ENCODE measurements at regions not wholly inside any gene's neighbourhood (a gene's known extent, or its start where the extent isn't known, plus 50 kb on each side); places are given as distances from the start of the nearest gene placed in this dataset.
"Not testable (repeated sequence)": the region's sequence is repeated elsewhere in the genome, so short reads cannot be mapped to it uniquely, and the experiment has no call there.

DNA sequence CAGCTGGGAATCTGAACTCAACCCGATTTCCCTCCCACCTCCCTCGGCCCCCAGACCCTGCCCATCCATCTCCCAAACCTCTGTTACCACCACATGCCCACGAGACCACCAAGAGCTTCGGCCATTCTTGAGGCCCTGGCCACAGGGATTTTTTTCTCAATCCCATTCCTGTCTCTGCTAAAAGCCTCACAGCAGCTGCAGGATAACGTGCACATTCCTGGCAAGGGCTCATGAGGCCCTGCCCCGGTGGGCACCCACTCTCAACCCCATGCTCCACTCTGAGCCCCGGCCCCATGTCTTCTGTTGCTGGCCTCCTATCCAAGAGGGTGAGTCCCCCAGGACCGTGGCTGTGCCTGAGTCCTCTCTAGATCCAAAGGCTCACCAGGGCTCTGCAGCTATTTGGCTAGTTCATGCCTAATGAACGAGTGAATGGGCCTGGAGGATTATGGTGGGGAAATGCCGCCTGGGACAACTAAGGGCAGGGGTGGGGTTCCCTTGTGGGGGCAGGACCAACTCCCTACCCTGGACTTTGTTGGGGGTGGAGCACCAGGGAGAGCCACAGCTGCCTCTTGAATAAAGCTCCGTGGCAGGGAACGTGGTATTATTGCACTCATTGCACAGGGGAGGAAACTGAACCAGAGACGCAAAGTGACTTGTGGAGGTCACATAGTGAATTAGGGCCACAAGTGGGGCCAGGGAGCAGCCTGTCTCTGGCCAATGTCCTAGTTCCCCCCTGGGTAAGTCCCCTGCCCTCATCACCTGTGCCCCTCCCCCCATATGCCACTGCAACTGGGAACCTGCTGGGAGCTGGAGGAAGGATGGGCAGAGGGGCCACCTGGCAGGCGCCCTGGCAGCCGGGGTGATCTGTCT is 113.8 kb upstream of the SMURF2 start:
- in situ Hi-C loops (cut with HindIII; ENCODE audit: low pct_unique_long_range_greater_than_20kb, low sequenced_read_pairs) = no loop called here
- DNase-seq (ENCODE audit: low read depth) = no peak

DNA sequence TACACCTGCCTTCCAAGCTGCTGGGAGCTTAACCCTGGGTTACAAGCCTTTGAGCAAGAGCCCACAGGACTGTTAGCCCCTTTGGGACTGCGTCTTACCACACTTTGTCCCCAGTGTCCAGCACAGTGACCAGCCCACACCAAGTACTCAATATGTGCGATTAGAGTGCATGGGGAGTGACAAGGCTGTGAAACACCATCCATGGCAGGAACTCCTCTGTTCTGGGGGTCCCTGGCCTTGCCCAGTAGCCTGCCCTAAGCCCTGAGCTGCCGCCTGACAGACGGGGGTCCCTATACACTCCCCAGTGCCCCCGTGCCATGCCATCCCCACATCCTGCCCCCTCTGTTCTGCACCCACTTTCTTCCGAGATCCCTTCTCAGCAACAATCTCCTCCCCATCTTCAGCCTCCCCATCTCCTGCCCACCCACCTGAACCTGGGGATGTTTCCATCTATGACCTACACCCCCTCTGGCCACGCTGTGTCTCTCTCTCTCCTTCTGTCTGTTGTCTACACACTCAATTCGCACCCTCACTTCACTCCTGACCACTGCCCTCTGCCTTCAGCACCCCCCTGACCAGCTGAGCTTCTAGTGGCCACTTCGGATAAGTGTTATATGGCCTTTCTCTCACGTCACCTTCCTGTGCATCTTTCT is 112.9 kb upstream of the SMURF2 start:
- DNase-seq (ENCODE audit: low read depth) = no peak
- in situ Hi-C loops (cut with HindIII; ENCODE audit: low pct_unique_long_range_greater_than_20kb, low sequenced_read_pairs) = no loop called here

DNA sequence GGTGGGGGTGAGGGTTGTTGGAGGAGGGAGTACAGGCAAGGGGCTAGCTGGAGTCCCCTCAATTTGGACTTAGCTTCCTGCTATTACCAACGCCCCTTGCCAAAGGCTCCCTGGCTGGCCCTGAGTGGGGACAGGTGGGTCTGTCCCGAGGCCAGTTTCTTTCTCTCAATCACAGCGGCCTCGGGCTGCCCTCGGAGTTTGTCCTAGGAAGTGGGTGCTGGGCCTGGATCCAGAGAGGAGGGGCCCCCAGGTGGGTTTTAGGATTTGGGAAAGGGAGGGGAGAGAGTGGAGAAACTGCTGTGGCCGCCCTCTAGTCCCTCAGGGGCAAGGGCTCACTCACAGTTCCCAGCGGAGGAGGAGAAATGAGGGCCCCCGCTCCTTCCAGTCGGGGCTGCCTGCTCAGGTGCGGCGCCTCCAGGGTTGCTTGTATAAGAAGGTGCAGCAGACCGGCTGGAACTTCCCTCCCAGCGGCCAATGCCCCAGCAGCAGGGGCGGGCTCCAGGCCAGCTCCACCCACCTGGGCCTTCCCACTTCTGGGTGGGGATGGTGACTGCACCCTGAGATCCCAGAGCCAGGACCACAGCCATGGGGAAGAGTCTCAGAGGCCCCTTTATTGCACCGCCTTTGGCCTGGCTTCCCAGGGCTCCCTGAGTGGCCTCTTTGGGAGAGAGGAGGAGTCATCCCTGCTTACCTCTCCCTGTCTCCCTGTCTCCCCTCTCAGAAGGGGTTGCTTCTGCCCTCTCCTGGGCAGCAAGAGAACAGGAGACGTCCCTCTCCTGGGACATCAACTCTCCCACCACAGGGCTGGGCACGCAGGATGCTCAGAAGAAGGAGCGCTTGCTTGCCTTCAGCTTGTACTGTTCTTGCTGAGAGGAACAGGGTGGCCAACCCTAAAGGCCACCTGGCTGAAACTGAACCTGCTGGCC is 112.0 kb upstream of the SMURF2 start:
- in situ Hi-C loops (cut with HindIII; ENCODE audit: low pct_unique_long_range_greater_than_20kb, low sequenced_read_pairs) = no loop called here
- DNase-seq (ENCODE audit: low read depth) = peak; percentile 91

DNA sequence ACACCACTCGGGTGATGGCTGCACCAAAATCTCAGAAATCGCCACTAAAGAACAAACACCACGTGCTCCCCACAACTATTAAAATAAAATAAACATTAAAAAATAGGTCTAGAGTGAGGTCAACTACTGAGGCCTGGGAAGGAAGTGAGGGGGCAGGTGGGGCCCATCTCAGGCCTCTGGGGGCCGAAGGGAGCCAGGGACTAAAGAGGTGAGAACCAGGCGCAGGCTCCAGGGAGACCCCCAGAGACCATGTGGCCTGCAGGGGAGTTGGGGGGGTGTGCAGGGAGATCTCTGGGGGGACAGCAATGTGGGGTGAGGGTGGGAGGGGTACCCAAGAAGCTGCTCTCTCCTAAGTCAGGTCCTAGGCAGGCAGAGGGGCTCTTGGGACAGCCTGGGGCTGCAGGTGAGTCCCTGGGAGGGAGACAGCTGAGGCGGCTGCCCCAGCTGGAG is 111.3 kb upstream of the SMURF2 start:
- no peak for DNase-seq (ENCODE audit: low read depth)
- in situ Hi-C loops (cut with HindIII; ENCODE audit: low pct_unique_long_range_greater_than_20kb, low sequenced_read_pairs) = no loop called here

DNA sequence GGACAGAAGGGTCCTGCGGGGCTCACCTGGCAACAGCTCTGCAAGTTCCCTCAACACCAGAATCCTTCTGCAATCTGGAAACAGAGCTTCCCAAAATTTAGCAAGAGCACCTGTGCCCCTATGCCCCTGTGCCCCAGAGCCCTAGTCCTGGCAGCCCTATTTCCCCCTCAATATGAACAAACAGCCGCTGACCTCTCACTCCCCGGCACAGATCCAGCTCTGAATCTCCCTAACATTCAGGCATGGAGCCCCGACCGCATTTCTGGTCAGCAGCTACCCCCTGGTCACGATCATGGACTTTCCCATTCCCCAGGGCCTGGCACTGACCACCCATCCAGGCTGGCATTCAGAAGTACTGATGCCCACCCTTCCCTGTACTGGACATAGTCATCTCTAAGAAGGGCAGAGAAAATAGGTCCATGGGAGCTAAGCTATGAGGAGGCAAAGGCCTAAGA is 110.8 kb upstream of the SMURF2 start:
- no peak for DNase-seq (ENCODE audit: low read depth)
- in situ Hi-C loops (cut with HindIII; ENCODE audit: low pct_unique_long_range_greater_than_20kb, low sequenced_read_pairs) = no loop called here

DNA sequence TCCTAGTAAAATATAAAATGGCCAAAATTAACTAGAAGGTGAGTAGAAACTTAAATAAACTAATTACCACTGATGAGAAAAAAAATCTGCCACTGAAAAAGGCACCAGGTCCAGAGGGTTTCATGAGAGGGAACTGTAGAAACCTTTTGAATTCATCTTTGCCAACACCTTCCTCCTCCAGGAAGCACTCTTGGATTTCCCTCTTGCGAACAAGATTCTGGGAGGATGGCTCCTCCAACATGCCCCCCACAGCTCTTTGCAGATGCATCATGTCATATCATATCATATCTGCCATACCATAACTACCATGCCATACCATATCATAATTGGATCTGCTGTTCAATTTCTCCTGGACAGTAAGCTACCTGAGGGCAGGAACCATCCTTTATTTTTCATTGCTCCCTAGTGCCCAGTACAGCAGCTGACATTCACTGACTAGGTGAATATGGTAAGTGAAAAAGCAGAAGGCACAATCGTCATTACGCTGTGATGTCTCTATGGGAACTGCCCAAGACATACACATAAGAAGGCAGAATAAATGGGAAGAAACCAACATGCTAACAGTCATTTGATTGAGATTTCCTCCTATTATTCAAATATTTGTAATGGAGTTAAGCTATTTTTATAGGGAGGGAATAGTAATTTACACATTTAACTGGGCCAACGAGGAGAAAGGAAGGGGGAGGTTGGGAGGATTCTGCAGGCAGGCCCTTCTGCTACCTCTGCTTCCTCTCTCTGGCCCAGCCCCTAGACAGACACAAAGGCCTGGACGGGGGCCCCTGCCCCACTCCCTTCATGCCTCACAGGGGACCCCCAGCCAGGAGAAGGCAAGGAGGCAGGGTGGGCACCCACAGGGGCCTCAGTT is 110.1 kb upstream of the SMURF2 start:
- in situ Hi-C loops (cut with HindIII; ENCODE audit: low pct_unique_long_range_greater_than_20kb, low sequenced_read_pairs) = no loop called here

DNA sequence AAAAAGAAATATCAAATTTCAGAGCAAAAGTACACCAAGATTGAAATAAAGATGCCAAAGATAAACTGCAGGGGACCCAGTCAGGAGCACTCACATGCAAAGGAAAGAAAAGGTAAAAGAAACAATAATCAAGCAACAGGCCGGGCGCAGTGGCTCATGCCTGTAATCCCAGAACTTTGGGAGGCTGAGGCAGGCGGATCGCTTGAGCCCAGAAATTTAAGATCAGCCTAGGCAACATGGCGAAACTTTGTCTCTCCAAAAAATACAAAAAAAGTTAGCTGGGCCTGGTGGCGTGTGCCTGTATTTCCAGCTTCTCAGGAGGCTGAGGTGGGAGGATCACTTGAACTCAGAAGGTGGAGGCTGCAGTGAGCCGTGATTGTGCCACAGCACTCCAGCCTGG is 107.6 kb upstream of the SMURF2 start:
- in situ Hi-C loops (cut with HindIII; ENCODE audit: low pct_unique_long_range_greater_than_20kb, low sequenced_read_pairs) = no loop called here

More for the DNA sequence above, 110.1 kb upstream of the SMURF2 start:
- DNase-seq (ENCODE audit: low read depth) = no peak

DNA sequence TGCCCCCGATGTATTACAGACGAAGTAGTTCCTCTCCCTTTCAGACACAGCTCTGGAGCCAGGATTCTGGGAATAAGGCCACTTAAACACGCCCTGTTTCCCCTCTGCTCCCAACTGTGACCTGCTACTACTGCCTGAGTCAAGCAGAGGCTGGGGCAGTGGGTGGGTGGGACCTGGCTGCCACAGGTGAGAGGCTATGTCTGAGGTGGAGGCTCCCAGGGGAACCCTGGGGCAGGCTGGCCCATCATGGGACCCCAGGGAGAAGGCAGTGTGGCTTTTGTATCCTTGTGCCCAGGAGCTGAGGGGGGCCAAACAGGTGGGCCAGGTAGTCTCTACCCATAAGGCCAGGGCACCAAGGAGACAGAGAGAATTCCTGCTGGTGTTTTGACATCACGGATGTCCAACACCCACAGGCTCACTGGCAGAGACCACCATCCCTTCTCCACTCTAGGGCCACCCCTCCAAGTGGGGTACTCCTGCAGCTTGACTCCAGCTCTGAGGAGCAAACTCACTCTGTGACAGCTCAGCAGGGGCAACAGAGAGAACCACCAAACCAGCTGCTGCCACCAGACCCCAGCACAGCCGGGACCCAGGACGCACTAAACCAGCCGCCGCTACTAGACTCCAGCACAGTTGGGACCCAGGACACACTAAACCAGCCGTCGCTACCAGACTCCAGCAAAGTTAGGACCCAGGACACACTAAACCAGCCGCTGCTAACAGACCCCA is 105.3 kb upstream of the SMURF2 start:
- in situ Hi-C loops (cut with HindIII; ENCODE audit: low pct_unique_long_range_greater_than_20kb, low sequenced_read_pairs) = no loop called here
- DNase-seq (ENCODE audit: low read depth) = no peak

More for the DNA sequence above, 107.6 kb upstream of the SMURF2 start:
- no peak for DNase-seq (ENCODE audit: low read depth)

DNA sequence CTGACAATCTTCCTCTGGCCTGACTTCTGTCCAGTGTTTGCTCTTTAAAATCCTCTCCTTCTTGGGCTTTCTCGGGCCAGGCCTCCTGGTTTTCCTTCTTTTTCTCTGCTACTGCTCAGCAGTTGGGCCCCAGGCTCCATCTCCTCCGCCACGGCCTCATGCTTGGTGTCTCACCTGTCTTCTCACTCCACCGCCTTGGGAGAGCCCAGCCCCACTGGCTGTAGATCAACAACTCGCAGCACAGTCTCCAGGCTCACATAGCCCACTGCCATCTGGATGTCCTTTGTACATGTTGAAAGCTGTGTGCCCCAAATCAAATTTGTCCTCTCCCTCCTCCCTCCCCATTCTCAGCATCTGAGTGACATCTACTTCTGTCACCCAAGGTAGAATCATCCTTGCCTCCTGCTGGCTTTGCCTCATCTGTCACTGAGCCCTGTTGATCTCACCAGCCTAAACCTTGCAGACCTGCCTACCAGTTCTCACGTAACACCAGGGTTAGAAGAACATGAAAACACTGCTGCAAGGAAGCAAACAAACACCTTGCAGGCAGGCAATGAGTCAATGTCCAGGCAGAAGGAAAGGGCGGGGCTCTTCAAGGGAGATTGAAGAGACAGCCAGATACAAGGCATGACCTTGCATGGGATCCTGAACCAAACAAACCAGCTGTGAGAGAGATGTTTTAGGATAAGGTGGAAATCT is 103.2 kb upstream of the SMURF2 start:
- in situ Hi-C loops (cut with HindIII; ENCODE audit: low pct_unique_long_range_greater_than_20kb, low sequenced_read_pairs) = no loop called here
- no peak for DNase-seq (ENCODE audit: low read depth)

DNA sequence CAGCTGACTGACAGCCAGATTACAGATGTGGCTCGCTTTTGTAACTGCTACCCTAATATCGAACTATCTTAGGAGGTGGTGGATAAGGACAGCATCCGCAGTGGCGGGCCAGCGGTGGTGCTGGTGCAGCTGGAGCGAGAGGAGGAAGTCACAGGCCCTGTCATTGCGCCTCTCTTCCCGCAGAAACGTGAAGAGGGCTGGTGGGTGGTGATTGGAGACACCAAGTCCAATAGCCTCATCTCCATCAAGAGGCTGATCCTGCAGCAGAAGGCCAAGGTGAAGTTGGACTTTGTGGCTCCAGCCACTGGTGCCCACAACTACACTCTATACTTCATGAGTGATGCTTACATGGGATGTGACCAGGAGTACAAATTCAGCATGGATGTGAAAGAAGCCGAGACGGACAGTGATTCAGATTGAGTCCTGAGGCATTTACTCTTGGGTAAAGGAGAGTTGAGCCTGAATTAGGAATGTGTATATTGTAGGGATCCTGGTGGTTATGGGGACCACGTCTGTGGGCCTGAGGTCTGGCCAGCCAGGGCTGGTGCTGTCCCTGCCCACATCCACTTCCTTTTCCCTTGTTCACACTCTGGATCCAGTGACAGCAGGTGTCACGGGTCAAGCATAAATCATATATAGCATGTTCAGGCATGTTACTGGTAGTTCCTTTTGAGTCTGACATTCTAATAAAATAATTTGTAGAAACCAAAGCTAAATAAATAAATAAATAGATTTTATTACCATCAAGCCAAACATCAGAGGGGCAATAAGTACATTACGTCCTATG is 89.0 kb upstream of the SMURF2 start:
- DNase-seq (ENCODE audit: low read depth) = no peak
- in situ Hi-C loops (cut with HindIII; ENCODE audit: low pct_unique_long_range_greater_than_20kb, low sequenced_read_pairs) = no loop called here

DNA sequence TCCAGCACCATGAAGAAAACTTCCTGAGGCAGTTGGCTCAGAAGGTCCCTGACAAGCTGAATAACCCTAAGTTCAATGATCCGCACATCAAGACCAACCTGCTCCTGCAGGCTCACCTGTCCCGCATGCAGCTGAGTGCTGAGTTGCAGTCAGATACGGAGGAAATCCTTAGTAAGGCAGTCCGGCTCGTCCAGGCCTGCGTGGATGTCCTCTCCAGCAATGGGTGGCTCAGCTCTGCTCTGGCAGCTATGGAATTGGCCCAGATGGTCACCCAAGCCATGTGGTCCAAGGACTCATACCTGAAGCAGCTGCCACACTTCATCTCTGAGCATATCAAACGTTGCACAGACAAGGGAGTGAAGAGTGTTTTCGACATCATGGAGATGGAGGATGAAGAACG is 88.4 kb upstream of the SMURF2 start:
- in situ Hi-C loops (cut with HindIII; ENCODE audit: low pct_unique_long_range_greater_than_20kb, low sequenced_read_pairs) = no loop called here
- no peak for DNase-seq (ENCODE audit: low read depth)

DNA sequence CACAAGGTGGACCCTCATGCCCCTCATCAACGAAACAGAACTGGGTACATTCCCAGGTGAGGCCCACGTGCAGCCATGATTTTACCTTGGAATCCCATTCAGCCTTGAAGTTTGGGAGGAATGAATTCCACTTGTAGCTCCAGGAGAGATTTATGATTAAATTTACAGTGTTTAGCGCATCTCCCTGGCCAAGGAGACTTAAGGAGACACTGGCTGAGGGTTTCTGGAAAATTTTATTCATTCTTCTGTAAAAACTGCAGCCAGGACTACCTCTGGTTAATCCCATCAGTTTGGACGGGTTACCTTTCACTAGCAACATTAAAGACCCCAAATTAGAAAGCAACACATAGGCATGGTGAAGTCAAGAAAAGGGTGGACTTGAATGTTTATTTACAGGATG is 87.2 kb upstream of the SMURF2 start:
- in situ Hi-C loops (cut with HindIII; ENCODE audit: low pct_unique_long_range_greater_than_20kb, low sequenced_read_pairs) = no loop called here
- DNase-seq (ENCODE audit: low read depth) = no peak

DNA sequence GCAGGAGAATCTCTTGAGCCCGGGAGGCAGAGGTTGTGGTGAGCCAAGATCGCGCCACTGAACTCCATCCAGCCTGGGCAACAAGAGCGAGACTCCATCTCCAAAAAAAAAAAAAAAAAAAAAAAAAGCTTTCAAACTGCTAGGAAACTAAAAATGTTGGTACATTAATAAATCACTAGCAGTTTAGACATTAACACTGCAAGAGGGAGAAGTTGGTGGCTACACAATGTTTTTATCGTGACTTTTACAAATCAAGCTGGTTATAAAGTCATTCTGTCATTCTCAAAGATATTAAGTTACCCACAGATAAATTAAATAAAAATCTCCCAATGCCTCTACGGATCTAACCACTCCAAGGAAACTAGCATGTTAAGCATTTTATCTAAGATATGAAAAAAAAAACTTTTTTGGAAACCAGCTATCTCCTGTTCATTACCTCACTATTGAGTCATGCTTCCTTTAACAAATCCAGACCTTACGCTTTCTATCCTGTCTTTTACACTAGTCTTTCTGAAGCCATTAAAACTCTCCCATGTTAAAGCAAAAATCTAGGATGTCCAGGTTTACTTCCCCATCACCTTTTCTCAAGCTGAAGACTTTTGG is 85.9 kb upstream of the SMURF2 start:
- in situ Hi-C loops (cut with HindIII; ENCODE audit: low pct_unique_long_range_greater_than_20kb, low sequenced_read_pairs) = no loop called here
- no peak for DNase-seq (ENCODE audit: low read depth)

DNA sequence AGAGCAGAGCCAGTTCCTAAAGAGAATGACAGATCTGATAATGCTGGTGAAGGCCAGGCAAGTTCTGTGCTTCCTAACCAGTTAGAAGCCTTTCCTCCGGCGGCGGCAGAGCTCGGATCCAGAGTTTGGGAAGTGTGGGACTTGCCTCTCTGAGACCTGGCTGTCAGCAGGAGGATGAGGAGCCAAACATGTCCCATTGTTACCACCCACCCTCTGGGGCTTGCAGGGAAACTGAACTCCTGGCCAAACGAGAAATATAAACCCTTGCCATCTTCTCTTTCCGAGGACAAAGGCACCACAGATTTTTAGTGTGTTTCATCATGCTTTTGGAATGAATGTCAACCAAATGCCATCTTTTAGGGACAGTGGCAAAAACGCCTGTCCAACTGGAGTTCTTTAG is 80.2 kb upstream of the SMURF2 start:
- no peak for DNase-seq (ENCODE audit: low read depth)
- in situ Hi-C loops (cut with HindIII; ENCODE audit: low pct_unique_long_range_greater_than_20kb, low sequenced_read_pairs) = no loop called here

DNA sequence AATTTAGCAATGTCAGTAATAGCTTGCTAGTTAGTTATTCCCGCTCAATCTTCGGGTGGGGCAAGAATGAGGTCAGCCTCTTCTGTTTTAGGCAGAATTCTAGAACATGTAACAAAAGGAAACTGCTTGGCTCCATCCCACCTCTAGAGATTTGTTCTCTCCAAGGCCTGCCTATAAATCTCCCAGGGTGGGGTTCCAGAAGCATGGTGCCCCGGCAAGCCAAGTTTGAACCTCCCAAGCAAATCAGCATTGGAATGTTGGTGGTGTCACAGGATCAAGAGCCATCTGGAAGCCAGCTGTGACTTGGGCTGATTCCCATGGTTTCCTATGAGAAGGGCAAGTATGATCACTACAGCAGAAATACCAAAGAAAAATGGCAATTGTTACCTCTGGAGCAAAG is 79.8 kb upstream of the SMURF2 start:
- in situ Hi-C loops (cut with HindIII; ENCODE audit: low pct_unique_long_range_greater_than_20kb, low sequenced_read_pairs); DNase-seq (ENCODE audit: low read depth): not testable (repeated sequence)

Measured in Caki2 (cell line).